HL-60 (cell line): ENCODE measurements at regions not wholly inside any gene's neighbourhood (a gene's known extent, or its start where the extent isn't known, plus 50 kb on each side); places are given as distances from the start of the nearest gene placed in this dataset.

Source experiments
- DNase-seq, 2 experiments: peaks; one replicate each; pipeline ENCODE4 v3.0.0-alpha.2; 2010 to 2020; ENCODE audit warnings: low read depth in 1 of 2, low spot score in 1 of 2
- H3K27ac ChIP-seq: fragments of 250-450 bp; sonication (Bioruptor Pico); replicated peaks from 2 replicates; pipeline ENCODE4 v1.5.1; 2020; ENCODE audit warnings: mild to moderate bottlenecking, moderate library complexity
- H3K27me3 ChIP-seq: fragments of 250-450 bp; sonication (Bioruptor Pico); 2 replicates; pipeline ENCODE4 v1.5.1; 2021; ENCODE audit warnings: mild to moderate bottlenecking, moderate library complexity; ENCODE audit not compliant: insufficient read depth, poor library complexity, severe bottlenecking
- H3K4me3 ChIP-seq: replicated peaks from 2 replicates; pipeline ENCODE4 v1.5.1; 2011; ENCODE audit warnings: mild to moderate bottlenecking, control low read depth, low read length; ENCODE audit not compliant: insufficient read depth
- GABPA ChIP-seq: IDR thresholded peaks from 2 replicates; pipeline ENCODE4 v1.6.1; 2012; ENCODE audit warnings: low read depth
- POLR2AphosphoS5 ChIP-seq: IDR thresholded peaks from 2 replicates; pipeline ENCODE4 v1.6.1; 2012; ENCODE audit warnings: low read depth
- REST ChIP-seq: IDR thresholded peaks from 2 replicates; pipeline ENCODE4 v1.6.1; 2012; ENCODE audit warnings: low read depth; ENCODE audit not compliant: insufficient replicate concordance
- SPI1 ChIP-seq: IDR thresholded peaks from 2 replicates; pipeline ENCODE4 v1.6.1; 2012; ENCODE audit warnings: low read depth, mild to moderate bottlenecking, borderline replicate concordance
- TF ChIP-seq, protein P1 (sequence below): IDR thresholded peaks from one replicate; pipeline ENCODE4 v1.5.1; 2011; ENCODE audit warnings: low read length, control low read depth, inconsistent platforms; ENCODE audit not compliant: insufficient read depth

GRCh38 chr7:16171928-16172327 lies 249.4 kb downstream of the CRPPA start:
- Histone ChIP-seq H3K27me3 (no peaks in the 10 kb centered on the region), H3K27ac (peak overlapping the region; percentile 49), H3K4me3 (no peak overlapping the region)
- peak in 1 of 2 experiments; percentile 54 for DNase-seq
- no peak for TF ChIP-seq REST
- TF ChIP-seq POLR2AphosphoS5, result peak; percentile 20; the same call in 1 of the 2 replicates
- peak; percentile 48; the same call in 1 of the 2 replicates for TF ChIP-seq SPI1

GRCh38 chr7:16170671-16171070 lies 250.7 kb downstream of the CRPPA start:
- DNase-seq, result no peak
- H3K4me3 ChIP-seq, result no peak overlapping the region
- no peak overlapping the region for H3K27ac ChIP-seq
- H3K27me3 ChIP-seq, result no peaks in the 10 kb centered on the region
- no peak for TF ChIP-seq GABPA
- no peak for TF ChIP-seq REST
- no peak for TF ChIP-seq SPI1
- TF ChIP-seq, protein P1, sequence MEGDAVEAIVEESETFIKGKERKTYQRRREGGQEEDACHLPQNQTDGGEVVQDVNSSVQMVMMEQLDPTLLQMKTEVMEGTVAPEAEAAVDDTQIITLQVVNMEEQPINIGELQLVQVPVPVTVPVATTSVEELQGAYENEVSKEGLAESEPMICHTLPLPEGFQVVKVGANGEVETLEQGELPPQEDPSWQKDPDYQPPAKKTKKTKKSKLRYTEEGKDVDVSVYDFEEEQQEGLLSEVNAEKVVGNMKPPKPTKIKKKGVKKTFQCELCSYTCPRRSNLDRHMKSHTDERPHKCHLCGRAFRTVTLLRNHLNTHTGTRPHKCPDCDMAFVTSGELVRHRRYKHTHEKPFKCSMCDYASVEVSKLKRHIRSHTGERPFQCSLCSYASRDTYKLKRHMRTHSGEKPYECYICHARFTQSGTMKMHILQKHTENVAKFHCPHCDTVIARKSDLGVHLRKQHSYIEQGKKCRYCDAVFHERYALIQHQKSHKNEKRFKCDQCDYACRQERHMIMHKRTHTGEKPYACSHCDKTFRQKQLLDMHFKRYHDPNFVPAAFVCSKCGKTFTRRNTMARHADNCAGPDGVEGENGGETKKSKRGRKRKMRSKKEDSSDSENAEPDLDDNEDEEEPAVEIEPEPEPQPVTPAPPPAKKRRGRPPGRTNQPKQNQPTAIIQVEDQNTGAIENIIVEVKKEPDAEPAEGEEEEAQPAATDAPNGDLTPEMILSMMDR, result no peak
- TF ChIP-seq POLR2AphosphoS5, result no peak

DNA sequence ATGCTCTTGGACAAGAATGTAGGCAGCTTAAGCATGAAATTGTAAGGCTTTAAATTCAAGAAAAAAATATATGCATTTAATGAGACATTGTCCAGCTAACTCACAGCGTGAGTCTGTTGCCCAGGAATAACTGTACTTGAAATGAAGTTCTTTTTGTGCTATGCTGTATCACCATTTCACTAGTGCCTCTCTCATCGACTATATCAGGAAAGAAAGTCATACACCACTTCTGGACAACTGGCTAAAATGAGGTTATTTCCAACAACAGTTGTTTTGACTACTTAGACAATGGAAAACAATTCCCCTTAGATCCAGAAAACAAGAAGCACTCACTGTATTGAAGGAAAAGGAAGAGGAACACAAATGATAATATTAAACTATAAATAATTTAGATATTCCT lies 251.8 kb downstream of the CRPPA start:
- Histone ChIP-seq H3K4me3 (no peak overlapping the region), H3K27me3 (no peaks in the 10 kb centered on the region), H3K27ac (no peak overlapping the region)
- DNase-seq, result no peak
- TF ChIP-seq SPI1 (no peak), GABPA (no peak), REST (no peak), POLR2AphosphoS5 (no peak)
- TF ChIP-seq, protein P1, result no peak
